HG02763 (cell line): ENCODE measurements at regions not wholly inside any gene's neighbourhood (a gene's known extent, or its start where the extent isn't known, plus 50 kb on each side); places are given as distances from the start of the nearest gene placed in this dataset.

Source experiments
- ATAC-seq: cut with Tn5 transposase; IDR thresholded peaks from one replicate; pipeline ENCODE4 v1.9.1; 2021; ENCODE audit warnings: mild to moderate bottlenecking, moderate library complexity; ENCODE audit not compliant: unreplicated experiment

DNA sequence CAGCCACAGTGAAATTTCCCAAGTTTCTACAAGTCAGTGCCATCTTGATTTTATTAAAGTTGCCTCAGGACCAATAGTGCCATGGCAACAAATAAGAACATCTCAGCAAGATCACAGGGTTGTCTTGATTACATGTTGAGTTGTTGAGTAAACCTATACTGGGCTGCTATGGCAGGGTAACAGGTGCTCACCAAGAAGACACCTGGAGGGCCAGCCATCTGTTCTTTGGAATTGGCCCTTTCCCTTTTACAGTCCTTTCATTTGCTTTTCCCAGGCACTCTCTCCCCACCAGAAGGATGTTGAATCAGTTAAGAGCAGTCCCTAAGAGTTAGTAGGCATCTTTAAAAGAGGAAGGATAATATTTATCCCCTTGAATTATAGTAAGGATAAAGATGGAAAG is 582.0 kb downstream of the TNS3 start:
- ATAC-seq: no peak

DNA sequence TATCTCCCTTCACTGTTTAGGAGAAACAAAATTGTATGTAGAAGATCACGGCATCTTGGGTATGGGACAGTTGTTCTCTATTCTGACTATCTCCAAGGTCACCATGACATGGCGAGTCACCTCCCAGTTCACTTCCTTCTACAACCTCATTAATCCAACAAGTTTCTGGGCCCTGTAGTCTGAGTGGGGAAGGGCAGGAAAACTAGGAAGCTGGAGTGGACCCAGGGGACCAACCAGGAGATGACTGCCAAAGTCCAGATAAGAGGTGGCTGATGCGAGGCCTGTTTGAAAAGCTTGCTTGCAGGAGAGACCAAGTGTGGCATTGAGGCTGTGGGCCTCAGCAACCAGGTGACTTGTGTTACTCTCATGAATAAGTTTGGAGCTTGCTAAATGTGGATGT is 584.9 kb downstream of the TNS3 start:
- ATAC-seq: no peak

DNA sequence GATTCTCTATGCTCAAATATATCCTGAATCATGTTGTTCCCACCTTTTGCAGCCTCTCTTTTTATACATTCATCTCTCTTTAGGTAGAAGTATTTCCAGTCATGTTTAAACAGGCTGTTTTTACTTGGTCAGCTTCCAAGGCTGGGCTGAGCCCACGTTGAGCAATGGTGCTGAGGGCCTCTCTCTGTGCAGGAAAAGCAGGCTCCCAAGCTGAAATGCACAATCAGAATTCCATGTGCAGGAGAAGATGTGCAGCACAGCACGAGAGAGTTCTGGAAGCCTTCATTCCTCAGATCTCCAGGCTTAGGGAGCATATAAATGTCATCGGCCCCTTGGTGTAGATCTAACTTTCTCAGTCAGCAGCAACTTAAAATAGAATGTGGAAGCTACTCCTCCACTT is 588.5 kb downstream of the TNS3 start:
- no peak for ATAC-seq

DNA sequence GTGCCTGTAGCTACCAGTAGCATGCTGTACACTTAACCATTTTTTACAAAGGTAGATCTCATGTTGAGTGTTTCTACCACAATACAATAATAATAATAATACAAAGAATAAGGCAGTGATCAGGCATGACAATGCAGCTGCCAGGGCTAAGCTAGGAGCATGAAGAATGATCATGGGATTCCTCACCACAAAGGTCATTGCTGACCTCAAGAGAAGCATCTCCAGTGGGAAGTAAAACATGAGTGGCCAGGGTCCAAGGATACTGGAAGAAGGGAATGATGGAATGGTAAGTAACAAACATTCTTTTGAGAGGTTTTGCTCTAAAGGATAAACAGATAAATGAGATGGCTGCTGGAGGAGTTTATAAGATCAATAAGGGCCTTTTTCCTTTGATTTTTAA is 591.1 kb downstream of the TNS3 start:
- no peak for ATAC-seq

DNA sequence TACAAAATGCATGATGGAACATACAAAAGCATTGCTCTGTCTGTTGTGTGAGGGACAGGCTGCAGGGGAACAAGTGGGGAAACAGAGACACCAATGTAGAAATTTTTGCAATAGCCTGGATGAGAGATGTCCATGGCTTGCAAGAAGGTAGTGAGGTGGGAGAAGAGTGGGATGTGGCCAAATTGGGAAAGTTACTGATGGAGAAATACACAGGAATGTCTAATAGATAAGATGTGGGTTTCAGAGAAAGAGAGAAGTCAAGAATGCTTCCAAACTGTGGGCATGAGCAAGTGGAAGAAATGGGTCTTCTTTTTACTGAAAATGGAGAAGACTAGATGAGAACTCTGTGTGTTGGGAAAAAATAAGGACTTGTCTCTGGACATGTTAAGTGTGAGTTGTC is 592.7 kb downstream of the TNS3 start:
- no peak for ATAC-seq

DNA sequence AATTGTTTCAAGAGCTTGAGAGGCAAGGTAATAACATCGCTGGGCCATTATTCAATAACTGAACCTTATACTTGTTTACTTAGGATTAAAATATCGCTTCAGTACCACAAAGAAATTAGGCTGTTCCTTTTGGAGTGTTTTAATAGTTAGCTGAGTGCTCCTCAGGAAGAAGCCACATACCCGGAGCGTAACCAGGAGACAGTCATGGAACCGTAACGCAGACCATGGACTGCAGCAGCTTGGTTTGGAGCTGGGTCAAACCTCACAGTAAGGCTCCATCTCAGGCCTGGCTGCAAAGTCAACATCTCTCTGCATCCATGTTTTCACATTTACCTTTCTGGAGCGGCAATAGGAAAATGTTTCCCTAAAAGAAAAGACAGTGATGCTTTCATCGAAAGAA is 599.0 kb downstream of the TNS3 start:
- no peak for ATAC-seq

DNA sequence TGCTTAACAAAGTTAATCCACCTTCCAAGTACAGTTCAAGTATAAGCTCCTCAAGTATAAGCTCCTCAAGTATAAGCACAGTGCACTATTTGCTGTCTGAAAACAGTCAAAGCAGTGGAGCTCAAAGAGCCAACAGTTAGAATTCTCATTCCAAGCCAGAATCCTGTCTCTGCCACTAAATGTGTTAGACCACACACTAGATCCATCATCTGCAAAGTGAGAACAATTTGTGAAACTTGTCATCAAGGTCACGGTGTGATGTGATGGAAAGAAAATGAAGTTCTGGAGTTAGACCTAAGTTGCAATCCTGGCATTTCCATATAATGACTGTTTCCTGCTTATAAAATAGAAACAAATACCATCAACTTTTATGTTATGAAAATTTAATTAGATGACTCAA is 602.5 kb downstream of the TNS3 start:
- ATAC-seq: no peak

DNA sequence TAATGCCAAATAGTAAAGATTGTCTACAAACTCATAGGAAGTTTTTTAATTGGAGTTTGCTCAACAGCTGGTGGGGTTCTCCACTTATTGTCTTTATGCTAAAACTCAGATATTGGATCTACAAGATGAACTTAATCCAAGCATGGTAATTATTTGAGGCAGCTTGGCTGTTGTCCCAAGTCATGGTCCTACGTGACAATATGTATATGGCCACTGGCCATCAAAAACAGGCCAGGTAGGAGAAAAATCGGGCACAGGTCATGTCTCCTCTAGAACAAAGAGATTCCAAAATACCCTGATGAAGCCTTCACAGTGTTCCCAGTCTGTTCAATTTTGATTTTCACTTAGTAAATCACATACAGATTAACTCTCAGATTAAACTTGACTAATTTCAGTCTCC is 606.4 kb downstream of the TNS3 start:
- ATAC-seq: no peak

DNA sequence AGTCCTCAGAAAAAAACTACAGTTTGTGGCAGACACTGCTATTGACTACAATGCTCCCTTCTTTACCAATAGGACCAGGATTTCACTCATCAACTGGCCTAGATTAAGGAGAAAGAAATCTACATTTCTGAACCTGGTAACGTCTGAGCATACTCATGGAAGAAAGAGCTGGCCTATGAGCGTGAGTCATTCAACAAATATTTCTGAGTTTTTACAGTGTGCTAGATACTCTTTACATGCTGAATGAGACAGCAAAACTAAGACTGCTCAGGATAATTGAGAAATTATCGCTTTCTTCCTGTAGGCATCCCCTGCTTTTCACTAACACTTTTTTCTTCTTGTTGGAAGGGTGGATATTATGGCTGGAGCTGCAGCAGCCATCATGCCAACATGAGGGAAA is 609.7 kb downstream of the TNS3 start:
- ATAC-seq: no peak

DNA sequence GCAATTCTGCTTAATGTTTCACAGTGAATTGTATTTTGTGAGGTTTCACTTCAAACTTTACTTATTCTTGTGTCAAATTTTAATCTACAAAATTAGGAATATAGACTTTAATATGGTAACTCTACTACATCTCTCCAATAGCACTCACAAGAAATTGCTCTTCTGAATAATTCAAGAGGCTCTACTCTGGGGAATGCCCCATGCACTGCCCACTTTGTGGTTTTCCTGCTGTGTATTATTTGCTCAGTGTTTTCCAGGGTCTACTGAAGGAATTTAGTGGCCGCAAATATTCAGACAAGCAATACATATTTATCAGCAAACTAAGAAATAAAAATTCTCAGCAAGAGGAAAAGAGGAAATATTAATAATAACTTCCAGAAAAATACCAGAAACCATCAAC is 611.4 kb downstream of the TNS3 start:
- ATAC-seq: no peak

DNA sequence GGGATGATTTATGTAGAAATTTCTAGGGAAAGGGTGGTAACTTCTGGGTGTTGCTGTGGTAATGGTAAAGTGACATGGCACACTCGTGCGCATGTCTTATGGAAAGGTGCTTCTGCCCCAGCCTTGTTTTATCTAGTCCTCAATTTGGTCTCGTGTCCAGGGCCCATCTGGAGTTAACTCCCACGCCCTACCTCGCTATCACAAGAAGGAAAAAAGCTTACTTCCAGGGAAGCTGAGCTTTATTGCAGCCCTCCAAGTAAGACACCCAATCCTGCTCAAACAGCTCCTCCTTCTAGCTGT is 611.8 kb downstream of the TNS3 start:
- ATAC-seq: no peak

DNA sequence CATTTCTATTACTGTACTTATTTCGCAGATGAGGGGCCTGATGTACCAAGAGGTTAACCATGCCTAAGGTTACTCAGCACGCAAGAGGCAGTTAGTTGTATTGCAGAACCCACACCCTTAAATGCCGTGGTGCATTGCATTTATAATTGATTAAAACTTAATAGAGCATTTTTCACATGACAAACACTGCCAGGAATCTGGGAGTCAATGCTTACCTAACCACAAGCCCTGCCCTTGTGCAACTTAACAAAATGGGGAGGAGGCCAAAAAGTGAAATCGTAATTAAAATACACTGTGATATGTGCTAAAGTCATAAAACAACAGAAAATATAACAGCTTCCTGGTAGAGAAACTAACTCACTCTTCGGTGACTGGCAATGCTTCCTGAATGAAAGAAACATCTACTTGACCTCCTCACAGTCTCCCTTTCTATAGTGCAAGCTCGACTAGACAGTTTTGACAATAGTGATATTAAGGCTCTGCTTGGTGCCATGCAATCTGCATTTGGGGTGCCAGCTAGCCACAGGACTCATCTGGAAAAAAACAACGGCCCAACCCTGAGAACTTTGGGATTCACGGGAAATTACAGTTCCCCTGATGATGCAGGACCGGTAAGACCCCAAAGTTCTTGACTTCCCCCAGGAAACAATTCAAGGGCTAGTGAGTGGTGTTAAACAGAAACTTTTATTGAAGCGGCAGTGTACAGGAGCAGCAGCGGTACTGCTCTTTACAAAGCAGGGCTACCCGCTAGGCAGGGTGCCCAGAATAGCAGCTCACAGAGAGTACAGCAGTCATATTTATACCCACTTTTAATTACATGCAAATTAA is 612.4 kb downstream of the TNS3 start:
- no peak for ATAC-seq

DNA sequence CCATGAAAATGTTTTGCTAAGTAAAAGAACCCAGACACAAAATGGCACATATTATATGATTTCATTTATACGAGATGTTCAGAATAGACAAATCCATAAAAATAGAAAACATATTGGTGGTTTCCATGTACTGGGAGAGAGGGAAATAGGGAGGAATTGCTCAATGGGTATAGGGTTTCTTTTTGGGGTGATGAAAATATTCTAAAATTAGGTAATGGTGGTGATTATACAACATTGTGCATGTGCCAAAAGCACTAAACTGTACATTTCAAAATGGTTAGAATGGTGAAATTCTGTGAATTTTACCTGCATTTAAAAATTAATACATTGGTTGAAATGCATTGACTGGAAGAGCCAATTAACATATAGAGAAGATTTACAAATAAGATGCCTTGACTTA is 613.9 kb downstream of the TNS3 start:
- ATAC-seq: no peak

DNA sequence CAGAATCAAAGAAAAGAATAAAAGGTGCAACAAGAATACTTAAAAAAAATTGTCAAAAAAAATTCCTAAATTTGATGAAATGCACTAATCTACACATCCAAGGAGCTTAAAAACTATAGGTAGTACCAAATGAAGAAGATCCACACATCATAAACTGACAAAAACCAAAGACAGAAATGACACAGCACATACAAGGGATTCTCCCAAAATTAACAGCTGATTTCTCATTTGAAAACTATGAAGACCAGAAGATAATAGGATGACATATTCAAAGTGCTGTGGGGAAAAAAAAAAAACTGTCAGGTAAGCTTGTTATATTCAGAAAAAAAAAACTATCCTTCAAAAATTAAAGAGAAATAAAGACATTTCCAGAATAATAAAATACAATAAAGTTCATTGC is 618.2 kb downstream of the TNS3 start:
- ATAC-seq: no peak

DNA sequence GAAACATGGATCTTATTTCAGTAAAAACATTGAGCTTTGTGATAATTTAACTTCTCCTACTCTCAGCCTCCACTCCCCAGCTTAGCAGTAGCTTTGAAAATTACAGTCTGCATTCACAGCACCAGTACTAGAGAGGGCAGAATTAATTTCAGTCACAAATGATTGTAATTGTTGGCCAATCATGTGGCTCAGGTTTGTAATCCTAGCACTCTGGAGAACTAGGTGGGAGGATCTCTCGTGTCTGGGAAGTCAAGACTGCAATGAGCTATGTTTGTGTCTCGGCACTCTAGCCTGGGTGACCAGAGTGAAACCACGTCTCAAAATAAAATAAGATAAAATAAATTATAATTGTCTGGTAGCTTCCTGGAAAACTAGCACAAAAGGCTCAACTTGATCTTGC is 620.9 kb downstream of the TNS3 start:
- ATAC-seq: no peak

DNA sequence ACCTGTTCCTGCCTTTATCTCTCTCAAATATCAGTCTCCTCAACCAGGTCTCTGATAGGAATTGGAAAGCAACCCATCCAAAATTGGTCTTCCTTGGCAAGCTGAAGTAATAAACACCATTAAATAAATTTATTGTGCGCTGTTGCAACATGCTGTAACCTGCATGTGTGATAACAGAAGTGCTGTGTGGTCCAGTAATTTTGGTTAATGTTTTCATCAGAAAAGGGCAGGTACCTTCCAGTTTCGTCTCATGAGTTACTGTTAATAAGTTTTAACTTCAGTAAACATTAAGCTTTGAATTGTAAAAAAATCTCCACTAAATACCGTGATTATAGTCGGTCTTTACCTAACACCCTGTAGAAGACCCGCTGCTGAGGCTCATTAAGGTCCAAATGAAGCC is 624.7 kb downstream of the TNS3 start:
- ATAC-seq: no peak

DNA sequence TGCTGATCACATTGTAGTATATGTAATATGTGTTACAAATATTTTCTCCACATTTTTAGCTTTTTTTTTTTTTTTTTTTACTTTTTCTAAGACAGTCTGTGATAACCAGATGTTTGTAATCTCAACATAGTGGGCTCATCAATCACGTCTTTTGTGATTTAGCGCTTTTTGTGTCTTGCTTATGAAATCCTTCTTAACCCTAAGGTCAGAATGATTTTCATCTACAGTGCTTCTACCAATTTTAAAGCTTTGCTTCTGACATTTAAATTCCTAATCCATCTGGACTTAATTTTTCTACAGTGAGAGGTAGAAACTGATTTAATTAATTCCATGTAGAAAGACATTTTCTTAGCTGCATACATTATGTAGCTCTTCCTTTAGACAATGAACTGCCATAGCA is 626.4 kb downstream of the TNS3 start:
- no peak for ATAC-seq

DNA sequence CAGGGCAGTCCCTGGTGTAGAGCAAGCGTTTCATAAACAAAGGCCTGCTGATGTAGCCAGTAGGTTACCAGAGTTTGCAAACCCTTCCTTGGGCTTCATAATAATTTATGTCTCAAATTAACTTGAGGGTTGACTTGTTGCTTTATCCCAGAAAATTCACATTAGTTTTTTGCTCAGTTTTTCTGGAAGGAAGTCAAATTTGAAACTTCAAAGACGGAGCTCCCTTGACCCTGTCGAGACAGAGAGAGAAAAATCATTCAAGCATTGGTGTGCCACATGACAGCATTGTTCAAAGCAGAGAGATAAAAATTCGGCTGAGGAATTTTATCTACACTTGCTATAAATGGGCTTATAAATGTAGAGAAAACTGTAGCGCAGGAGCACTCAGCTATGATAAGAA is 627.7 kb downstream of the TNS3 start:
- no peak for ATAC-seq

DNA sequence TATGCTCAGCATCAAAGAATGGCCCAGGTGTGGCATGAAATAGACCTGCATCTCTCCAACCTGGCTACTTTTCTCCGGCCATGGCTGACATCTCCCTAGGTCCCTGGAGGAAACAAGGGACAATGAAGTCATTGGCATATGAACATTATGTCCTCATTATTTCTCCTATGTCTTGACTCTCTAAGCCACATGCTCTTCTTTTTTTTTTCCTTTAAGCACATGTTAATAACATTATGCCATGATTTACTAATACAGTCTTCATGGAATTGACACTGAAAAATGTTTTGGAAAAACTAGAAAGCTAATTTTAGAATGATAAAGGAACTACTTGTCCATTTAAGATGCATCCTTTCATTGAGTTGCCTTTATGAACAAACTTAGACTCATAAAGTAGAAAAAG is 628.9 kb downstream of the TNS3 start:
- ATAC-seq: no peak

DNA sequence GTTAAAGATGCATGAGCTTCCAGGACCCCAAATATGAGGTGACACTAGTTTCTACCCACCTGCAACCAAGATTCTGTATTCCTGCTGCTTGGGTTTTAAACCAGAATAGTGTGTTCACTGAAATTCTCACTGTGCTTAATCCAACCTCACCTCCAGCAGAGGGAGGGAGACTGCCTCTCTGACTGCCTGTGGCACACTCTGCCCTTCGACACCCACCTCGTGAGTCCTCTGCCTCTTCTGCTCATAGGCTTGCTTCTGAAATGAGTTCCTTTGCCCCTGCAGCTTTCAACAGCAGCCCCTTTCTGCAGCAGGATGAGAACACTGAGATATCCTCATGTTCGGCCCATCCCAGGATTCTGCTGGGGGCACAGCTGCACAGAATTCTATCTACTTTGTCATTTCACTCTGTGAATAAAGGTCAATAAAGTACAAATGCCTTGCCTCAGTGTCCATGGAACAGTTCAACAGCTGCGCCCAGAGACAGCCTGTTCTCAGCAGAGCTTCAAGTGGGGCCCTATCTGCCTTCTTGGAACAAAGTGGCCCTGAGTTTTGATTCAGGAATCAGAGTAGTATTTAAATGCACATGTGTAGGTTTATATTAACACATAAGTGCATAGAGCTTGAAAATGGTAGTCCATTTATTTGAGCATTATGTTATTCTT is 632.5 kb downstream of the TNS3 start:
- ATAC-seq: no peak

DNA sequence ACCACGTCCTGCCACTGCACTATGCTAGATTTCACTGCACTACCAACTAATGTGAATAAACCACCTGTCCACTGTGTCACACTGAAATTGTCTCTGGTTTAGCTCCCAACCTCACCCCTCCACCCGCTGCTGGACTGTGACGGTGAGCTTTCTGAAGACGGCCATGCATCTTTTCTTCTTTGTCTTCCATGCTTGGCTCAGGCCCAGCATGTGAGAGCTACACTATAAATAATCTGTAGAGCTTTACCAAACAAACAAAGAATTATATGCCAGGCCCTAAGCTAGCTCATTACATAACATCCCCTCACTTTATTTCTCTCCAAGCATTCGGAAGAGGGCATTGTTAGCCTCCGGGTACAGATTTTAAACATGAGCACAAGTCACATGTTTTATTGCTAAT is 633.2 kb downstream of the TNS3 start:
- ATAC-seq: no peak

DNA sequence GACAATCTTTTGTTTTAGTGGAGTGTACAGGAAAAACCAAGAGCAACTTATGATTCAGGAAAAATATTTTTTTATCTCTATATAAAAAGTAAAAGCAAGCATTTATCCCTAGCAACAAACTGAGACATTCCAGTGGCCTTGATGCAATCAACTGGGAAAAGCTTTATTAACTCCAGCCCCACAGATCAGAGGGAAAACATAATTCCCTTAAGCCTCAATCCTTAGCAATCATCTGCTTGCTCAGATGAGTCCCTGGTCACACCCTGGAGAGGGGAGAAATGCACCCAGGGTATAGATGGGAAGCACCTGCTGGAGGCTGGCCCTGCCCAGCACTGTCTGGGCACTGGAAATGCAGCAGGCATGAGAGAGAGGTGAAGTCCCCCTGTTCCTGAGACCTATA is 636.6 kb downstream of the TNS3 start:
- no peak for ATAC-seq

DNA sequence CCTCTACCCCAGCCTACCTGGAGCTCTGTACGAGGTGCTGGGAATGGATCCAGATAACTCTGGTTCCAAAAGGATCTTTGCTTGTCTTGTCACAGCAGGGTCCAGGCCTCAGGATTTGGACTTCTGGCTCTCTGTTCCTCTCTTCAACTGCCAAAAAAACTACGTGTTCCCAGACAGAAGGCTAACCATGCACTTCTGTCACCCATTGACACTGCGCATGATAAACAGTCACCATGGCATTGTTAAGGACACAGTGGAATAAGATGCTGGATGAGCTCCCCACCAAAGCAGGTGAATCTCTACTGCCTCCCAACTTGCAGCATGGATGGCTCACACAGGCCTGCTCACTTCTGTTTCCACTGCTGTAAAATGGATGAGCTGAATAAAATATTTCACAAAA is 637.9 kb downstream of the TNS3 start:
- no peak for ATAC-seq
